HG02870 (cell line): ENCODE measurements at regions not wholly inside any gene's neighbourhood (a gene's known extent, or its start where the extent isn't known, plus 50 kb on each side); places are given as distances from the start of the nearest gene placed in this dataset.
"Not testable (repeated sequence)": the region's sequence is repeated elsewhere in the genome, so short reads cannot be mapped to it uniquely, and the experiment has no call there.

Experiments used
- ATAC-seq: cut with Tn5 transposase; IDR thresholded peaks from one replicate; pipeline ENCODE4 v1.9.1; 2021; ENCODE audit warnings: mild to moderate bottlenecking, moderate library complexity; ENCODE audit not compliant: unreplicated experiment

GRCh38 chrX:138954976-138955375, 243.5 kb upstream of the FGF13 start:
- no peak for ATAC-seq

DNA sequence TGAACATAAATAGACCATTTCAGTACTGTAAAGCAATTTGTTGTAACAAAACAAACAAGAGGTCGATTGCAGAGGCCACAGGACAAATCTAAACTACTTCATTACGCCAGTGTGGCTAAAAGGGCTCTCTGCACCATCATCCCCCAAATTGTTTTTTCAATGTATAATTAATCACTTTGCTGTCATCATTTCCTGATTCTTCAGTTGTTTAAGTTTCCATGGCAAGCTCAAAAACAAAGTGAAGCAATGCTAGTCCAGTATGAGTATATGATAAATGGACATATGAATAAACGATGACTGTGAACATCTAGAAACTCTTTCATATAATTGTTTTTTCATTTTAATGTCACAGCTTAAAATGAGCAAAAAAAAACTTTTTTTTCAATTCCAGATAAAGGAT, 235.4 kb upstream of the FGF13 start:
- no peak for ATAC-seq

GRCh38 chrX:138945219-138945618, 233.7 kb upstream of the FGF13 start:
- no peak for ATAC-seq

GRCh38 chrX:138939038-138939437, 227.5 kb upstream of the FGF13 start:
- ATAC-seq = no peak

- no peak for ATAC-seq
Measured at GRCh38 chrX:138938003-138938402, 226.5 kb upstream of the FGF13 start.

GRCh38 chrX:138931212-138931611, 219.7 kb upstream of the FGF13 start:
- no peak for ATAC-seq

DNA sequence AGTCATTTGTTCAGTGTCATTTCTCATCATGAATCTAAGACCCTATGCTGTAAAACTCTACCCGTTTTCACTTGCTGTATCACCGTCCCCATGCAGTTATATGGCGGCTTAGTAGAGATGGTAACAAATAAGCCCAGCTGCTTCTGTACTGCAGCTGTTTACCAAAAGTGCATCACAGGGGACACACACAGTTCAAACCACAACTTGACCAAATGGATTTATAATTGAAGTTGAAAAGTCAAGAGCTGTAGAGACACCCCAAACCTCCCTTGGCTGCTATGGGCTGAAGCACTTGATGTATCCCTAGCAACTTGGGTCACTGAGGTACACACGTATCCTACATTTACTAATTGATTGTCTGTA, 219.0 kb upstream of the FGF13 start:
- ATAC-seq = no peak

DNA sequence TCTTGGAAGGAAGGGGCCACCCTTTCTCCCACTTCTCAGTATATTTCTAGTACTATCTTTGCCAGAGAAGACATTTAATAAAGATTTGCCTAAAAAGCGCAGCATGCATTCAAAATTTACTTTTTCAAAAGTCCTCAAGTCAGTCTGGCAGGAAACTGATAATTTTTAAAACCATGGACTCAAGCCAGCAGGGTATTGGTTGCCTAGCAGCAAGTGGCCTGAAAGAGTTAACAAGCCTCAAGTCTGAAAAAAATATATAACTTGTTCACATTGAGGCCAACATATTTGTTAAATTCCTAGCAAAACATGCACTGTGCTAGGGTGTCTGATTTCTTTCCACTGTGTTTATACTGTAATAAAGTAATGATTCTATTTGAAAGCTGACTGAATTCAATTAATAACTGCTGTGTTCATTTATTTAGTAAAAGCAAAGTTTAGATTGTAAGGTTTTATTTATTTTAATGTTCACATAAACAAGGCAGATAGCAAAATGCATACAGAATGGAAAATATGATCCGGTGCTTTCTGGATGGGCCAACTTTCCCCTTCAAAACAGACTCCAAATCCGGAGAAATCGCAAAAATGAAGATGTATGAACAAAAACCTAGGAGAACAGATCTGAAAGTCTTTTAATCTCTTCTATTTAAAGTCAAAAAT, 218.5 kb upstream of the FGF13 start:
- ATAC-seq = no peak

- ATAC-seq = no peak
Measured at GRCh38 chrX:138928737-138929459, 217.4 kb upstream of the FGF13 start.

GRCh38 chrX:138925330-138925729, 213.8 kb upstream of the FGF13 start:
- ATAC-seq = no peak

- ATAC-seq = no peak
Measured at GRCh38 chrX:138923805-138924204, 212.3 kb upstream of the FGF13 start.

DNA sequence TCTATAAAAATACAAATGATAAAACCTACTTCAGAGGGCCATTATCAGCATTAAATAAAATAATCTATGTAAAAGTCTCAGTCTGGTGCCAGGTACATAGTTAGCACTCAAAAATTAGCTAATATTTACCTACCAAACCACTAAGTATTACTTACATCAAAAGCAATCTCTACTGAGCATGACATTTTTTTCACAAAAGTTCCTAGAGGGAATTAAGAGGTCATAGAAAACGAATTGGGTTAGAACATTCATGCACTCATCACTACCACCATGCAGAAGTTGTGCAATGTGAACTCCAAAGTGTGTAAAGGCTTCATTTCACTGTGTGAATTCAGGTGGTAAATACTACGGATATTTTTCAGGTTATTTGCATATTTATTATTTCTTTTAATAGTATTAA, 209.5 kb upstream of the FGF13 start:
- no peak for ATAC-seq

- ATAC-seq = no peak
Measured at GRCh38 chrX:138917781-138918180, 206.3 kb upstream of the FGF13 start.

- ATAC-seq = no peak
Measured at GRCh38 chrX:138914767-138915166, 203.2 kb upstream of the FGF13 start.

GRCh38 chrX:138908577-138908976, 197.1 kb upstream of the FGF13 start:
- no peak for ATAC-seq

- ATAC-seq = no peak
Measured at GRCh38 chrX:138897621-138898492, 186.3 kb upstream of the FGF13 start.

DNA sequence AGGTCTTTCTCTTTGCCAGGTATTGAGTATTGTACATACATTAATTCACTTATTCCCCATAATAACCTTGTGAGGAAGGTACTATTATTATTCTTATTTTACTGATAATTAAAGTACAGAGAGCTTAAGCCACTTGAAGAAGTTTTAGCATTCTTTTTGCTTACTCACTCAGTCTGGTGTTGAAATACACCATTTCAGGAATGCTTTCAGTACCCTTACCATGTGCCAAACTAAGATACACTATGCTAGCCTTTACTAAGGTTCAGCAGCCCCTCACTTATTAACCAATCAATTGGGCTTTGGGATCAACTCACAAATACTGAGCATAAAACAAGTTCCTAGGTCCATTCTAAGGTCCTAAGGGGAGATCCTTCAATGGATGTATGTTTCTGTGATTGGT, 179.0 kb upstream of the FGF13 start:
- no peak for ATAC-seq

DNA sequence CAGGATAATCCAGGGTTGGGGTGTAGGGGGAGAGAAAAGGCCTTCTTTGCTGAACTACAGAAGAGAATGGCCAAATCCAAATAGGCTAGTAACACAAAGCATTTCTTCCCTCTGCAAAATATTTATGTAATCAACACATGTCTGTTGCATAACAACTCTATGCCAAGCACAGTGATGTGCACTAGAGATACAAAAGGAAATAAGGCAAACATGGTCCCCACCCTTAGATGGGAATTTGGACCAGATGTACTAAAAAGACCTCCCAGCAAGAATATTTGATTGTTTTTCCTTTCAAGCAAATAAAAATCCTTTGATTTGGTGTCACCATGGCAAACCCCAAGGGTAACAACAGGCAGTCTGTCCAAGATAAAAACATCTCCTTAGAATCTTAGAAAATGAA, 177.6 kb upstream of the FGF13 start:
- ATAC-seq = no peak

GRCh38 chrX:138886769-138887168, 175.3 kb upstream of the FGF13 start:
- no peak for ATAC-seq

DNA sequence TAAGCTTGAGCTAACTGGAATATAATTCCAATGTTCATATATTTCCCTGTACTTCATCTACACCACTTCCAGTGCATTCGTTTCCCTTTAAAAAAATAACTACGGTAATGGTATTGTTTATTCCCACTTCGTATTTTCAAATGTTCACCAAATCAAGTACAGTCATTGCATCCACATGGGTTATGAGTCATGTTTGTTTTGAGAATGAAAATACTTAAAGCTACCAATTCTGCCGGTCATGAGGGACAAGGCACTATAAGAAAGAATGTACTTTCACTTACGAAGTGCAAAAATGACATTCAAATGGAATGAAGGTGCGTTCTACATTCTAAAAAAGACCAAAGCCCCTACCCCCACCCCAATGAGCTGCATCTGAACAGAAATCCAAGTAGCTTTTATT, 174.4 kb upstream of the FGF13 start:
- no peak for ATAC-seq

- not testable (repeated sequence) for ATAC-seq
Measured at GRCh38 chrX:138880293-138880692, 168.8 kb upstream of the FGF13 start.

- ATAC-seq = no peak
Measured at GRCh38 chrX:138877746-138878145, 166.2 kb upstream of the FGF13 start.
